Occipital lobe (tissue), 1 donor: ENCODE measurements at regions not wholly inside any gene's neighbourhood (a gene's known extent, or its start where the extent isn't known, plus 50 kb on each side); places are given as distances from the start of the nearest gene placed in this dataset.

Experiments used
- DNase-seq: peaks from one replicate; lab custom pipeline; 2025; lab: John Stamatoyannopoulos, UW

DNA sequence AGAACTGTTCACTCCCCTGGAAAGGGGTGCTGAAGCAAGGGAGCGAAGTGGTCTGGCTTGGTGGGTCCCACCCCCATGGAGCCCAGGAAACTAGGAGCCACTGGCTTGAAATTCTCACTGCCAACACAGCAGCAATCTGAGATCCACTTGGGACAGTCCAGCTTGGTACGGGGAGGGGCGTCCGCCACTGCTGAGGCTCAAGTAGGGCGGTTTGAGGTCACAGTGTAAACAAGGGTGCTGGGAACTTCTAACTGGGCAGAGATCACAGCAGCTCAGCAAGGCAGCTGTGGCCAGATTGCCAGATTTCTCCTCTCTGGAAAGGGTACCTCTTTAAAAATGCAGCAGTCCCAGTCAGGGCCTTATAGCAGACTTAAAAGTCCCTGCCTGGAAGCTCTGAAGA is 53.9 kb upstream of the GALNTL6 start:
- DNase-seq: no peak

DNA sequence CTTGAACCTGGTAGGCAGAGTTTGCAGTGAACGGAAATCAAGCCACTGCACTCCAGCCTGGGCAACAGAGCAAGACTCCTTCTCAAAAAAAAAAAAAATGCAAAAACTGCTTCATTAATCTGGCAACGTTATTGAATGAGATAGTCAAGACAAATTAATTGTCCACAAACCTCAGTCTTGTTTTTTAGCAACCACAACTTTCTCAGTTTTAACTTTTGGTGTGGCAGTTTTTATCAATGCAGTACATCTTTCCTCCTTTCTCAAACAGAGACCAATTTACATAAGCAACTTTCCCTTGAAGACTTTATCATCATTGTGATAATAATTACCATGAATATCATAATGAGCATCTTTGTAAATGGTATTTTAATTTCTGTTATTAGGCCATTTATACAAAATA is 61.7 kb upstream of the GALNTL6 start:
- DNase-seq: no peak

DNA sequence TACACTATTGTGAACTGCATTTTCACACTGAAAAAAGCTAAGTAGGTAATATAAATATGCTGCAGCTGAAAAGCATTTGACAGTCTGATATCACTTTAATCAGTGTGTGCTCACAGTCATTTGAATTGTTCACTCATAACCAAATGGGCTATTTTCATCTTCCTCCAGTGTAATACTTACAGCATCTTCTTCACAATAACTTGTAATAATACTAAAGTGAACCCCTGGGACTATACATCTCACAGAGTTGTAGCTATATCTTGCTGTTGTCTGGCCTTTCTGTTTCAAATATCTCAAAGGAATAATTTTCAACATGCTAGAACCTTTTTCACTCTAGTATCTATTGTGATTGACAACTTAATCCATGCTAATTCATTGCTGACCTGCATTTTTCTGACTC is 66.8 kb upstream of the GALNTL6 start:
- DNase-seq: no peak

DNA sequence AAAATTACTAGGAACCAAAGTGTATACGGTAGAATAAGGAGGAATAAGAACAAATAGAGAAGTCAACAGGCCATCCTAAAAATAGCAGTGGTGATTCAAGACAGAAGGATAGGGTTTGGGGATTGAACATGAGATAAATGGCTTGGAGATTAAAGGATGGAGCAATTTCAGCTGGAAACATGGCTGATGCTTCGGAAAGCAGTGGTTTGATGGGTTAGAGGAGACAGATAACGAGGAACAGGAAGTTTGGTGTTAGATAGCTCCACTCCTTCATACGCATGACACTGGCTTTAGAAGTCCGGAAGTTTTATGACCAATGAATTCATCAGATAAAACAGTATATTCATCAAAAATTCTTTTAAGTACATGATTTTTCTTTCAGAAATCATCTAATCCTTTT is 70.8 kb upstream of the GALNTL6 start:
- DNase-seq: no peak

DNA sequence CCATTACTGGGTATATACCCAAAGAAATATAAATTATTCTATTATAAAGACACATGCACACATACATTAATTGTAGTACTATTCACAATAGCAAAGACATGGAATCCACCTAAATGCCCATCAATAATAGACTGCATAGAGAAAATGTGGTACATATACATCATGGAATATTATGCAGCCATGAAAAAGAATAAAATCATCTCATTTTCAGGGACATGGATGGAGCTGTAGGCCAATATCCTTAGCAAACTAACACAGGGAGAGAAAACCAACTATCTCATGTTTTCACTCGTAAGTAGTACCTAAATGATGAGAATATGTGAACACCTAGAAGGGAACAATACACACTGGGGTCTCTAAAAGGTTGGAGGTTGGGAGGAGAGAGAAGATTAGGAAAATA is 86.0 kb upstream of the GALNTL6 start:
- no peak for DNase-seq

DNA sequence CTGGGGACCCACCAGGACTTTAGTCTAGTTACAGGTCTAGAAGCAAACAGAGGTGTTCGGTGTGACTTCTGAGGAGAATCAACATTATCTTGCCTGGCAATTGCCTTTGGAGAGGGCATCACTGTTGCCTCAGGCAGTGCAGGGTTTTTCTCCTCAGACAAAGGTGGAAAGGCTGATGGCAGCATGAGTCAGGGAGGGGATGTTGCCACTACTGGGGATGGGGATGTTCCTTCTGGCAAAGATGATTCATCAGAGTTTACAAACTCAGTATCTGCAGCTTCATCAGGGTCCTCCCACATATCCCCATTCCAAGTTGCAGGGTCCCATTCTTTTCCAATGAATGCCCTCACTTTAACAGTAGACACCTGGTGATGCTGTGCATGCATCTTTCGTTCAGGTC is 91.3 kb upstream of the GALNTL6 start:
- DNase-seq: no peak

DNA sequence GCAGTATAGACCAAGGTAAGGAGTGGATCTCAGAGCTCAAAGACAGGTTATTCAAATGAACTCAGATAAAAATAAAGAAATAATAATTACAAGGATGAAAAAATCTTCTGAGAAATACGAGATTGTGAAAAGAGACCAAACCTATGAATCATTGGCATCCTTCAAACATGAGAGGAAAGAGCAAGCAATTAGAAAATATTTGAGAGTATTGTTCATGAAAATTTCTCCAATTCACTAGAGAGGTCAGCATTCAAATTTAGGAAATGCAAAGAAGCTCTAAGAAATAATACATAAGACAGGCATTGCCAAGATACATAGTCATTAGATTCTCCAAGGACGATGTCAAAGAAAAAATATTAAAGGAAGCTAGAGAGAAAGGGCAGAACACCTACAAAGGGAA is 93.5 kb upstream of the GALNTL6 start:
- no peak for DNase-seq

DNA sequence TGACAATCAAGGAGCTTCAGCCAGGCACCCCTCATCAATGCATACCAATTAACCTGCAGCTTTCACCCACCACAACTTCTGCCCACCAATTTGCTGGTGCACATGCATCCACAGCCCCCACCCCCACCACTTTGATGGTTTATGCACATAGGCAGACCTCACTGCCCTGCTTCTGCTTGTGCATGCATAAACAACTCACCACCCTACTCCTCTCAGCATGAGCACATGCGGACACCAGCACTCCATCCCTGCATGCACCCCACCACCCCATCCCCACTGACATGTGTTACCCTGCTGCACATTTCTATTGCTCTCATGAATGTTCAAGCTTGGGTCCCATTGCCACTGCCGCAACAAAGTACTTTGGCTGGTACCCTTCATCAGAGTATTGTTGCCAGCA is 94.5 kb upstream of the GALNTL6 start:
- no peak for DNase-seq

DNA sequence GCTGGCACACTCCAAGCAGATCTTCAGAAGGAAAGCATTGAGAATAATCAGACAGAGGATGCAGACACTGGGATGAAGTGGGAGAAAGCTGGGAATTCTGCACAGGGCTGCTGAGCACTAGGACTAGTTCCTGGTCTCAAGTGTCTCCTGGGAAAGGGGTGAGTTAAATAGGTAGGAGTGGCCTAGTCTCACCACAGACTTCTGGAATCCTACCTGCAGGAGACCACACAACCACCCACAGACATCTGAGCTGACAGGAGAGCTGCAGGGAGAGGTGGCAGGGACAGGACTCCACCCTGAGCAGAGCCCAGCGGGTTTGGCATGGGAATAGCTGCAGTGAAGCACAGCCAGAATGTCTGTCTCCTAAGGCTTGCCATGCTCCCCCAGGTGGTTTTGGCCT is 95.1 kb upstream of the GALNTL6 start:
- DNase-seq: no peak

DNA sequence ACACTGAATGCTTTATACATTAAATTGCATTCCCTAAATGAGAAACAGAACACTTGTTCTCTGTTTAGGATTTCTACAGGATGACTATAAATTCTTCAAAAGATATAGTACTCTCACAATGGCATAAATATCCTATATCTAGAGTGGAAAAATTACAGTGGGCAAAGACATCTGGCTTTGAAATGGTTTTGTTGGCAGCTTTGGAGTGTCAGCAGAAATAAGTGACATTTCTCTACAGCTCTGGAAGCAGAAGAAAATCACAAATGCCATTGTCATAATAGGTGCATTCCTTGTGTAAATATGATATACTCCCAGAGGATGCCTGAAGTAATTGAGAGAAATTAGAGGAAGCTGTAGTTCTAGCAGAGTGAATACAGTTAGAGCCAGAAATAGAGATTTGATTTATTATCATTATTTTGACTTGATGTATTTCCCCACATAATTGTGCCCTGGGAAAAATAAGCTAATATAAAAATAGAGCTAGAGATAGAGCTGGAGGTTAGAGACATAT is 95.9 kb upstream of the GALNTL6 start:
- no peak for DNase-seq

DNA sequence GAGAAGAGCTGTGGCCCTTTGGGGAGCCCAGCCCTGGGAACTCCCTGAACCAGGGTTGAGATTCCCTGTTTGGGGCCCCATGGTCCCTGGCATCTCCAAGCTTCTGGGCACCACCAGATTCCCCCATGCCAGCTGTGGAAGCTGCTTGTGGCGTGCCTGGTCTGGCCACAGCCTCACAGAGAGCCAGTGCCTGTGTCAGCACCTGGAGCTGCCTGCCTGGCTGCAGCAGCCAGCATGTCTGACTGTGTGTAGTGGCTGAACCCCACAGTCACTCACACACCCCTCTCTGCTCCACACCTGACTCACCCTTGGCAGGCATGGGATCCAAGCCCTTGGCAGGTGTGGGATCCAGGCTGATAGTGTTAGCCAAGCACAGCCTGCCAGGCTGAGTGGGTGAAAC is 97.2 kb upstream of the GALNTL6 start:
- DNase-seq: no peak

DNA sequence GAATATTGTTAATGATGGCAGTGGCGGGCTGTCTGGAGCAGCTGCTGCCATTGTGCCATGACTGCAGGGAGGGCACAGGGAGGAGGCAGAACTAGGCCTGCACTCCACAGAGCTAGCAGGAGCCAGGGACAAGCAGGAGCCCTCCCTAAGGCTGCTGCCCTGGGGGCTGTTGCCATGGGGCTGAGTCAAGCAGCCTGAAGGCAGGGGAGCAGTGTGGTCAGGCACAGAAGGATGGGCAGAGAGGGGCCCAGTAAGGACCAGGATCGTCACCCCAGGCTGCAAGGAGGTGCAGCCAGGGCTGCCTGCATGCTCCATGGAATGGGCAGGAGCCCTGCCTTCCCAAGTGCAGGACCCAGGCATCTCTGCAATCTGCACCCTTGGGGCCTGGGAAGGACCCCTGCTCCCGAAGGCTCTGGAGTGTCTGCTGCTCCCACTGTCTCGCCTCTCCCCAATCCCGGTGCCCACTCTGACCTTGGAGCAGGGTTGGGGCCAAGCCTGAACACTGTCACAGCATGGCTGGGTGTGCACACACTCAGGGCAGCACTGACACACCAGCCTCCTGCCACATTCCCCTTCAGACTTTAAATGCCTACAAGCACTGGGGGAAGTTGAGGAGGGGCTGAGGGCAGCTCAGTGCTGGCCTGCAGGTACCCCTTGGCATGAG is 98.3 kb upstream of the GALNTL6 start:
- DNase-seq: no peak

DNA sequence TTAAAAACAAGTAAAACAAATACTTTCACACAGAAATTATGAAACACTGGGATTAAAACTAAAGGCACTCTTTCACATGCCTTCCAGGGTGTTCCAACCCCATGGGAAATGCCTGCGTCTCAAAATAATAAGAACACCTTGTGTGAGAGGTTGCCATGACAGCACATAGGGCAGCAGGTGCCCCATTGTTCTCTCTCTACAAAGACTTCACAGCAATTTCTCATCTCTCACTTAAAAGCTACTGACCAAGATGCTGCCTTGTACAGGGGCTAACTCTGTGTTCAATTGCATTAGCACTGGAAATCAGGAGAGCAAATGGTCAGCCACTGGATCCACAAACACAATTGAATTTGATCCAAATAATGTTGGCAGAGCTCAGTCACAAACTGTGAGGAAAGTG is 102.5 kb upstream of the GALNTL6 start:
- no peak for DNase-seq

DNA sequence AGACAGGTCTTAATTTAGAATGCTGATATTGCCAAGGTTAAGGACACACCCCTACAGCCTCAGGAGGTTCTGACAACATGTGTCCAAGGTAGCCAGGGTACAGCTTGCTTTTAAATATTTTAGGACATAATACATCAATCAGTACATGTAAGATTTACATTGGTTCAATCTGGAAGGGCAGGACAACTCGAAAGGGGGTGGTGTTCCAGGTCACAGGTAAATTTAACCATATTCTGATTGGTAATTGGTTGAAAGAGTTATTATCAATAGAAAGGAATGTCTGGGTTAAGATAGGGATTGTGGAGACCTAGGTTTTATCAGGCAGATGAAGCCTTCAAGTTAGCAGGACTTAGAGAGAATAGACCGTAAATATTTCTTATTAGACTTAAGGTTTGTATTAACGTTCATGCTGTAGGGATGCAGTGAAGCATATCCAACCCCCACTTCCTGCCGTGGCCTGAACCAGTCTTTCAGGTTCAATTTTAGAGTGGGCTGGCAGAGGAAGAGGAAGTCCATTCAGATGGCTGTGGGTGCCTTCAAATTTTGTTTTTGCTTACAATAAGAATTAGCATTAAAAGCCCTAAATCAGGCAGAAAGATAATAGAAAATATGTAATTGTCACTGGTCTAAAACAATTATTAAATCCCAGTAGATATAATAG is 136.5 kb upstream of the GALNTL6 start:
- no peak for DNase-seq

DNA sequence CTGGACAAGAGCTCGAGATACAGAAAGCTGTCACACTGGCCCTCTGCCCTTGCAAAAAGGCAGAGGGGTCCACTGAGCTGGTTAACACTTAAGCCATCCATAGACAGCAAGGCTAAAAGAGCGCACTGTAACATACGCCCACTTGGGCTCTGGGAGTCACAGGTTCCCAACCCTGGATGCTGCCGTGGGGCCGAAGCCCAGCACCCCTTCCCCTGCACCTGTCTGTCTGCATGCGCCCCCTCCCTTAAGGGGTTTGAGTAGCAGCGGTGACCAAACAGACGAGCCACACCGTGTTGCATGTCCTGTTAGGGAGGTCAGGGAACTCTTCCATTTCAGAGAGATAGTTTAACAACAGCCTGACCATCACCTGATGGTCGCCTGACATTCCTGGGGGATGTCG is 138.4 kb upstream of the GALNTL6 start:
- no peak for DNase-seq

DNA sequence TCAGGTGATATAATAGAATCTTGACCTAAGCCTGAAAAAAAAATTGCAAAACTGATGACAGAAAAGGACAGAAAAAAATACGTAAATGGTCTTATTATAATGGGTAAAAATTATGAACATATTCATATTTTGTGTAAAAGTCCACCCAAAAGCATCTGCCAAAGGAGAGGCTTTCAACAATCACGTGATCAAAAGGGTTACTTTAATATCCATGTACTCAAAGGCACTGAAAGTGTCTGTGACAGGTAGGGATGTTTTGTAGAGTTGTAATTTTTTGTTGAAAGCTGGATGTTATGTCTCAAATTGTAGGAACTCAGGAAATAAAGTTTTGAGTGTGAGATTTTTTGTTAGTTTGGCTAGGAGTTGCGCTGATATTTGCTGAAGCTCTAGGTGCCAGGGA is 144.8 kb upstream of the GALNTL6 start:
- no peak for DNase-seq

DNA sequence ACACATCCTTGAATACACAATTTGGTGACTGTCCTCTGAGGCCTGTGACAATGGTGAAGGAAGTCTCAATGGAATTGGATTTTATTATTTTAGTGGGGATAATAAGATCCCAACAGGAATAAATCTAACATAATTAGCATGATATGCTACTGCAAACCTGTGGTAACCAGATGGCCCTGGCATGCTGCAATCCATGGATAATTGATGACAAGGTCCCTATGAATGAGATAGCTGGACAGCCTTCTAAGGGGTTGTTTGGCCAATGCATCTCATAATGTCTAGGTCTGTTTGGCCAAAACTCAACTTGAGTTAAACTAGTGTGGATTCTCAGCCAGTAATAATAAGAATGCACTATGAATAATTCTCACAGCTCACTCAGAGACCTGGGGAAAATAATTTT is 145.3 kb upstream of the GALNTL6 start:
- DNase-seq: no peak

DNA sequence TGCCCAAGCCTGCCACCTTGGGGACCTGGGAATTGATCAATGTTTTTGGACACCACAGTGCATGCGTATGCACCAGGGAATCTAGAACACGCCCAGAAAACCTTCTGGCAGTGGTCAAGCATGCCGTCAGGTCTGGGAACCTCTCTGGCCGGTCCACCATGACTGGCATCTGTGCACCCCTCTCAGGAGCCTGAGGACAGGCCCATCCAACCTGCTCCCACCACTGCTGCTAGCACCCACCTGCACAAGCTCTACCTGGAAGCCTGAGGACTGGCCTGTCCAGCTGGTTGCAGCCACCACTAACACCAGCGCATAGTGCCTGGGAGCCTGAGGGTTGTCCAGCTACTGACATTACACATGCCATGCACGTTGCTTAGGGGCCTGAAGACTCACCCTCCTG is 162.1 kb upstream of the GALNTL6 start:
- DNase-seq: no peak

DNA sequence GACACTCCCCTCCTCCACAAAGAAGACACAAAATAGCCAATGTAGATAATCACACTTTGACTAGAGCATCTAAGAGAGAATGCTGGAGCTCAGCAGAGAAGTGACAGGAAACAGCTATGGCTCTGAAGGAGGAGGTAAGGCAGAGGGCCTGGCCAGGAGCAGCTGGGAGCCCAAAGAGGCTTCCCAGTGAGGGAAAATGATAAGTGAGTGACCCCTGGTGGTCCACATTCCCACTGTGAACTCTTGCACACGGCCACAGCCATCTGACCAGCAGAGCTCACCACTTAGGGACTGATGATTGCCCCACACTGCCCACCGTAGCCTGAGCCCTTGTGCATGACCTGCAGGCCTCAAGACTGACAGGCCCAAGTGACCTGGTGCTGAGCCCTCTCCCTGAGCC is 162.7 kb upstream of the GALNTL6 start:
- no peak for DNase-seq

DNA sequence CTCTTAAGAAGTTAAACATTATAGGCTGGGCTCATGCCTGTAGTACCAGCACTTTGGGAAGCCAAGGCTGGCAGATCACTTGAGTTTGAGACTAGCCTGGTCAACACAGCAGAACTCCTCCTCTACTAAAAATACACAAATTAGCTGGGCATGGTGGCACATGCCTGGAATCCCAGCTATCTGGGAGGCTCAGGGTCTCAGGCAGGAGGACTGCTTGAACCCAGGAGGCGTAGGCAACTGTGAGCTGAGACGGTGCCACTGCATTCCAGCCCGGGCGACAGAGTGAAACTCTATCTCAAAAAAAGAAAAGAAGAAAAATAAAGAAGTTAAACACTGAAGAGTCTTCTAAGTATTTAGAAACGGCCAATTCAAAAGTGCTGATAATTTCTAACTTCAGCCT is 164.3 kb upstream of the GALNTL6 start:
- no peak for DNase-seq

DNA sequence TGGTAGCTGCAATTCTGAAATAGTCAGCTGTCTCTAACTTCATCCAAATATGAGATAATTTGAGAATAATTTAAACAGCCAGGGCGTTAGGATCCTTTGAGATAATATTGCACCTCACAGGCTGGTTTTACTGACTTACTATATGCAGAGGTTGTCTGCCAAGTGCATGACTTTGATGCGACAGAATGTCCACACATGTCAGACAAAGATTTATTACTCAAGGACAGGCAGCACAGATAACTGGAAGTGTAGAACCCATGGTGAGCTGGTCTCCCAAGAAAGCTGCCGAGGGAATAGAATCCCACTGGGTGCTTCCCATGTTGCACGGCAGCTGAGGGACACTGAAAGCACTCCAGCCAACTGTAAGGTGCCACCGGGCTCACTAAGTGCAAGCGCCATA is 166.2 kb upstream of the GALNTL6 start:
- DNase-seq: no peak

DNA sequence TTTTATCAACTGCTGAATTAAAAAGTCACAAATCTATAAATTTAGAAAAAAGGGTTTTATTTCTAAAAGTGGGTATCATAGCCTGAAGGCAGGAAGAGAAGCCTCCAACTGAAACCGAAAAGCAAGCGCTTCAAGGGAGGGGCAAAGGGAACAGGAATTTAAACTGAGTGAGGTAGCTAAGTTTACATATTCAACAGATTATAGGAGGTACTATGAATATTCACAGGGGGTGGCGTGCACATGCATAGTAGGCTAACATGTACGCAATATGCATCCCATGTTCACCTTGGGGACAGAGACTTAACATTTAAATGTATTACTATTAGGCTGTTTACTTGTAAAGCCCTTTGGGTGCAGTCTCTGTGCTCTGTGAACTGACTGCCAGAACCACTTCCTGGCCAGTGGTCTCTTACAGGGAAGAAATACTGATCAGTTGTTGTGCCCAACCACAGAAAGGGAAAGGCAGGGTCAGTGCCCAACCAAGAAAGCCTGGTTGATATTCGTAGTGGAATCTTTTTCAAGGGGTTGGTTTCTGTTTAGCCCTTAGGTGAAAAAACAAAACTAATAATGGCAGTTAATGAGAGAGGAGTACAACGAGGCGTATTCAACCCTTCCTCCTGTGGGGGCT is 168.7 kb upstream of the GALNTL6 start:
- no peak for DNase-seq

DNA sequence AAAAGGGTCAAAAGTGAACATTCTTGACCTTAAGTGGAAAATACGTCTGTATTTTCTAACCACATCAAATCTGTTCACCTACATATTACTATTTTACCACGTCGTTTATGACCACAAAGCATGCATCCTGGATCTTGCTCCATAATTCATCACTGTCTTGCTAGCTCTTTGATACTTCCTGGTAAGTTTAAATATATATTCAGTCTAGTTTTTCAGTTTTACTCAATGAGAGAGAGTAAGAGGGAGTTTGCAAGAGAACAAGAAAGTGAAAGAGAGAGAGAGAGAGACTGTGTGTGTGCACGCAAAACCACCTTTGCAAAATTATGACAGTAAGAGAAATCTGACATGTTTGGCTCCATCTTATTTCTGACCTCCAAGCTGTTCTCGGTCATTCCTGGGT is 173.7 kb upstream of the GALNTL6 start:
- no peak for DNase-seq
